ENCODE measurements at regions not wholly inside any gene's neighbourhood (a gene's known extent, or its start where the extent isn't known, plus 50 kb on each side); places are given as distances from the start of the nearest gene placed in this dataset.

GRCh38 chr11:76277298-76278175, 71.2 kb upstream of the WNT11 start:
- DNase-seq (ENCODE audit: low read depth in 3 of 3, low spot score in 1 of 3): no peak

GRCh38 chr11:76276781-76277155, 70.5 kb upstream of the WNT11 start:
- no peak for DNase-seq (ENCODE audit: low read depth in 3 of 3, low spot score in 1 of 3)

- no peak for DNase-seq (ENCODE audit: low read depth in 3 of 3, low spot score in 1 of 3)
Observed at GRCh38 chr11:76276046-76276780, 69.9 kb upstream of the WNT11 start.

- DNase-seq (ENCODE audit: low read depth in 3 of 3, low spot score in 1 of 3): no peak
Observed at GRCh38 chr11:76275446-76275845, 69.1 kb upstream of the WNT11 start.

- no peak for DNase-seq (ENCODE audit: low read depth in 3 of 3, low spot score in 1 of 3)
Observed at GRCh38 chr11:76271068-76271467, 64.8 kb upstream of the WNT11 start.

- no peak for DNase-seq (ENCODE audit: low read depth in 3 of 3, low spot score in 1 of 3)
Observed at GRCh38 chr11:76270389-76270788, 64.1 kb upstream of the WNT11 start.

GRCh38 chr11:76269661-76270261, 63.5 kb upstream of the WNT11 start:
- DNase-seq (ENCODE audit: low read depth in 3 of 3, low spot score in 1 of 3): no peak

- no peak for DNase-seq (ENCODE audit: low read depth in 3 of 3, low spot score in 1 of 3)
Observed at GRCh38 chr11:76269247-76269646, 62.9 kb upstream of the WNT11 start.

- no peak for DNase-seq (ENCODE audit: low read depth in 3 of 3, low spot score in 1 of 3)
Observed at GRCh38 chr11:76268498-76268897, 62.2 kb upstream of the WNT11 start.

- no peak for DNase-seq (ENCODE audit: low read depth in 3 of 3, low spot score in 1 of 3)
Observed at GRCh38 chr11:76267556-76267955, 61.3 kb upstream of the WNT11 start.

- DNase-seq (ENCODE audit: low read depth in 3 of 3, low spot score in 1 of 3): no peak
Observed at GRCh38 chr11:76266286-76267100, 60.2 kb upstream of the WNT11 start.

- no peak for DNase-seq (ENCODE audit: low read depth in 3 of 3, low spot score in 1 of 3)
Observed at GRCh38 chr11:76265771-76266241, 59.5 kb upstream of the WNT11 start.

- DNase-seq (ENCODE audit: low read depth in 3 of 3, low spot score in 1 of 3): no peak
Observed at GRCh38 chr11:76263657-76264056, 57.4 kb upstream of the WNT11 start.

- DNase-seq (ENCODE audit: low read depth in 3 of 3, low spot score in 1 of 3): no peak
Observed at GRCh38 chr11:76263166-76263565, 56.9 kb upstream of the WNT11 start.

- DNase-seq (ENCODE audit: low read depth in 3 of 3, low spot score in 1 of 3): no peak
Observed at GRCh38 chr11:76260296-76260925, 54.1 kb upstream of the WNT11 start.

GRCh38 chr11:76259299-76259908, 53.1 kb upstream of the WNT11 start:
- no peak for DNase-seq (ENCODE audit: low read depth in 3 of 3, low spot score in 1 of 3)

GRCh38 chr11:76257074-76257719, 50.9 kb upstream of the WNT11 start:
- no peak for DNase-seq (ENCODE audit: low read depth in 3 of 3, low spot score in 1 of 3)

- DNase-seq (ENCODE audit: low read depth in 3 of 3, low spot score in 1 of 3): no peak
Observed at GRCh38 chr11:76256448-76256847, 50.1 kb upstream of the WNT11 start.
